SHP77 (cell line): ENCODE measurements at regions not wholly inside any gene's neighbourhood (a gene's known extent, or its start where the extent isn't known, plus 50 kb on each side); places are given as distances from the start of the nearest gene placed in this dataset.

ENCODE experiments used
- DNase-seq, 2 experiments: peaks; one replicate each; lab custom pipeline; 2025; lab: John Stamatoyannopoulos, UW

DNA sequence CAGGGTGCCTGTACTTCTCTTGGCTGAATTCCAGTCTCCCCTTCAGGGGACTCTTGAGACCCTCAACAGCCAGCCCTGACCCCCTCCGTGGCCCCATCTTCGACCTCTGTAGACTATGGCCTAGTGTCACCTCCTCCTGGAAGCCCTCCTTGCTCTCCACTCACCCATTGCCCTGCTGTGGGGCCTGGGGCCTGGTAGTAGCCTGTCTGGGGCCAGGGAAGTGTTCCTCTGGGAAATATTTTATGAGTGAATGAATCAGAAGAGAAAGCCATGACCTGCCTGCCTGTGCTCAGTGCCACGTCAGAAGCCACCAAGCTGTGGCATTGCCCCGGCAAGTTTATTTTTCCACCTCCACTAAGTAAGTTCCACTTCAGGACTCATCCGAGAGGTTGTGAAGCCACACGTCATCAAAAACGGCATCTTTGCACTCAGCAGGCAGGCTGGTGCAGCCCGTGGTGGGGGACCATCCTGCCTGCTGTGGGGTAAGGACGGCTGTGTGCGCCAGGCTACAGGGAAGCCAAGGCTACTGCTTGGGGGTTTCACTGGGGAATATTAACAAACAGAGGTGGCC, 59.6 kb upstream of the PPARA start:
- no peak for DNase-seq

DNA sequence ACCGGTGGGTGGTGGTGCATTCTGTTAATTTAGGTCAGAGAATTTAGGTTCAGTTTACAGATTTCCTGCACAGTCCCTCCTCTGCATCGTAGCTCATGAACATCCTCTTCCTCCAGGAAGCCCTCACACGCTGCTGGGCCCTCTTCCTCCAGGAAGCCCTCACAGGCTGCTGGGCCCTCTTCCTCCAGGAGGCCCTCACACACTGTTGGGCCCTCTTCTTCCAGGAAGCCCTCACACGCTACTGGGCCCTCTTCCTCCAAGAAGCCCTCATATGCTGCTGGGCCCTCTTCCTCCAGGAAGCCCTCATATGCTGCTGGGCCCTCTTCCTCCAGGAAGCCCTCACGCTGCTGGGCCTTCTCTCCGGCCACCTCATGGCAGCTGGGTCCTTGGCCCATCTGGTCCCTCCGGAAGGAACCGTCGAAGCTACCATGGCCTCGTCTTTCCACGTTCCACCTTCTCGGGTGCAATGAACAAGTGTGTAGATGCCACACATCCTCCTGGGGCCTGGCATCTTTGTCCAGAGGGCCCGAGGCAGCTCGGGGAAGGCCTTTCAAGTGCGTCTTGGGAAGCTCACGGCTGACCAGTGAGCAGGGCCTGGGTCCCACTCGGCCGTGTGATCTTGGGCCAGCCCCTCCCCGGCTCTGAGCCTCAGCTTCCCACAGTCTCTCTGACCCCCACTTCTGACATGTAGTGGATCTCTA, 58.9 kb upstream of the PPARA start:
- DNase-seq: no peak

- no peak for DNase-seq
Observed at GRCh38 chr22:46092011-46092410, 58.3 kb upstream of the PPARA start.

GRCh38 chr22:46092670-46093410, 57.5 kb upstream of the PPARA start:
- no peak for DNase-seq

DNA sequence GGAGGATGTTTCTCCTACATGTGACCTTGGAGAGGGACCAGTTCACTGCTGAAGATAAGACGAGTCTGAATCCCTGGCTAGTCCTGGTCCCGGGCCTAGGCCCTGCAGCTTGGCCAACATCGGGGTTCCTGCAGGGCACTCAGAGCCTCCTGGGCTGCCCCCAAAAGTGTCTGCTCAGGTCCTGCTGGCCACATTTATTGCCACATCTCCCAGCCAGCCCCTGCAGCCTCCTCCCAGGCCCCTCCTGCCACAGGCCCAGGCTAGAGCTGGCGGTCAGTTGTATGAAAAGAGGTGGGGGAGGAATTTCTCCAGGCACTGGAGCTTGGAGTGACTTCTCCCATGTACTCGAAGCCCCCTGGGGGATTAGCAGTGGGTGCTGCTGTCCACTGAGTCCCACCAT, 56.5 kb upstream of the PPARA start:
- no peak for DNase-seq

DNA sequence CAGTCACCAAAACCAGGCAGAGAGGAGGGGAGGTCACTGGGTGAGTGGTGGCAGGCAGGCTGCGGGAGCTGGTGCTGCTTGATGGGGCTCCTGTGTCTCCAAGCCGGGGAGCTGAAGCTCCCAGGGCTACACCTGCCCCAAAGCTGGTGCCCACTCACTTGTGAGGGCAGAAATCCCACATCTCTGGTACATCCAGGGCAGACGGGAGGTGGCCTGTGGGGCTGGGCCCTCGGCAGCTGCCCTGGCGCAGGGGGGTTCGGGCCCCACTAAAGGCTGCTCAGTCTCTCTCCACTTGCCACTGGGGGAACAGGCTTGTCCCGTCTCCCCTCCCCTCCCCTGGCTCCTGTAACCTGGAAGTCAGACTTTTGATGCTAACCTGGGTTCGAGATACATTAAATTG, 55.6 kb upstream of the PPARA start:
- no peak for DNase-seq

DNA sequence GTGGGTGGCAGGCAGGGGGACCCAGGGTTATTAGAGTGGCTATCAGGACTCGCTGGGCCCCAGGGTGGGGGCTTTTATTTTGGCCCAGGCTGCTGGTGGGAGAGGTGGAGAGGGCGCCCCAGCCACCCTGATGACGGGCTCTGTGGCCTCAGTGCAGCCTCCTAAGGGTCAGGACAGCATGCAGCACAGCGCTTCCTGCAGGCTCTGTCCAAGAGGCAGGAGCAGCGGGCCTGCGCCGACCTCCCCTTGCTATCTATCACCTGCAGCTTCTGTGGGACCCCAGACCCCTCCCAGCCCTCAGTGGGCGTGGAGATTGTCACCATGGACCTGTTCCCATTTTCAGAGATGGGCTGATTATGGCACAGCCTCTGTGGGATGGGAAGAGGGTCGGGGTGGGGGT, 54.3 kb upstream of the PPARA start:
- no peak for DNase-seq

GRCh38 chr22:46096706-46097230, 53.6 kb upstream of the PPARA start:
- DNase-seq: no peak

GRCh38 chr22:46097268-46097900, 52.9 kb upstream of the PPARA start:
- DNase-seq: no peak

- no peak for DNase-seq
Observed at GRCh38 chr22:46098525-46099475, 51.5 kb upstream of the PPARA start.

DNA sequence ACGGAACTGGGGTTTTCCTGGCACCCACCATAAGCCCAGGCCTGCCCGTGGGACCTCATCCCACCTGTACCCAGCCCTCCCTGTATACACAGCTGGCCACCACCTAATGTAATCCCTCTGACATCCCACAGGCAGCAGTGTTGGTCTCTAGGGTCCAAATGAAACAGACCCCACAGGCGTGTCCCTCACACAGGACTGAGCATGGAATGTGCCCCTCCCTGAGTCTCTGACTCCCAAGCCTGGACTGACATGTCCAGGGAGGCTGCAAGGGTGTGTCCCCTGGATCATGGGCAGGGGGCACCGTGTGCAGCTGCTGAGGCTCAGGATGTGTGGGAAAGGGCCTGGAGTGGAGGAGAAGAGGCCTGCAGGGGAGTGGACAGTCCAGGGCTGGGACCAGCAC, 50.6 kb upstream of the PPARA start:
- DNase-seq: no peak

GRCh38 chr22:46100401-46101105, 49.8 kb upstream of the PPARA start:
- no peak for DNase-seq
